BJ (cell line): ENCODE measurements at regions not wholly inside any gene's neighbourhood (a gene's known extent, or its start where the extent isn't known, plus 50 kb on each side); places are given as distances from the start of the nearest gene placed in this dataset.

Source experiments
- CTCF ChIA-PET: fragments of 350-600 bp; formaldehyde crosslinking; extraction: SDS; loops from one replicate; lab custom pipeline; 2021; ENCODE audit warnings: antibody characterized with exemption, inconsistent platforms; lab: Yijun Ruan, JAX
- POLR2A ChIA-PET: fragments of 300-600 bp; sonication (Branson Sonifier 250); formaldehyde crosslinking; extraction: SDS; loops from one replicate; lab custom pipeline; 2021; ENCODE audit warnings: antibody characterized with exemption; lab: Charles Lee
- DNase-seq: peaks from one replicate; pipeline ENCODE4 v3.0.0-alpha.2; 2011; ENCODE audit warnings: low read depth
- H3K27me3 ChIP-seq: 2 replicates; pipeline ENCODE4 v1.6.0; 2011; ENCODE audit warnings: low read length; ENCODE audit not compliant: control insufficient read depth, insufficient read depth
- H3K36me3 ChIP-seq: 2 replicates; pipeline ENCODE4 v1.5.1; 2011; ENCODE audit warnings: low read length; ENCODE audit not compliant: control insufficient read depth, insufficient read depth
- H3K4me3 ChIP-seq: 2 replicates; pipeline ENCODE4 v1.5.1; 2011; ENCODE audit warnings: low read depth, mild to moderate bottlenecking, control low read depth, low read length
- CTCF ChIP-seq: IDR thresholded peaks from 2 replicates; pipeline ENCODE4 v1.5.1; 2011; ENCODE audit warnings: low read depth, mild to moderate bottlenecking, control low read depth, inconsistent platforms, low read length, moderate library complexity; ENCODE audit not compliant: insufficient read depth

- no peaks in the 10 kb centered on the region for H3K27me3 ChIP-seq
- no peak for TF ChIP-seq CTCF
- ChIA-PET CTCF (no interaction called here), POLR2A (no interaction called here)
- no peak for DNase-seq
- H3K4me3 ChIP-seq = no peak overlapping the region
- no peaks in the 10 kb centered on the region for H3K36me3 ChIP-seq
Observed at GRCh38 chr4:58679051-58679450, 1568.9 kb upstream of the IGFBP7 start.

- ChIA-PET CTCF (no interaction called here), POLR2A (no interaction called here)
- no peak for TF ChIP-seq CTCF
- Histone ChIP-seq H3K4me3 (no peak overlapping the region), H3K36me3 (no peaks in the 10 kb centered on the region), H3K27me3 (no peaks in the 10 kb centered on the region)
- DNase-seq = no peak
Observed at GRCh38 chr4:58669783-58670182, 1559.6 kb upstream of the IGFBP7 start.

- ChIA-PET POLR2A (no interaction called here), CTCF (no interaction called here)
- no peaks in the 10 kb centered on the region for H3K36me3 ChIP-seq
- no peaks in the 10 kb centered on the region for H3K27me3 ChIP-seq
- no peak for TF ChIP-seq CTCF
- no peak for DNase-seq
- no peak overlapping the region for H3K4me3 ChIP-seq
Observed at GRCh38 chr4:58665649-58666048, 1555.5 kb upstream of the IGFBP7 start.

- ChIA-PET POLR2A (no interaction called here), CTCF (no interaction called here)
- no peak for TF ChIP-seq CTCF
- DNase-seq = no peak
- Histone ChIP-seq H3K27me3 (no peaks in the 10 kb centered on the region), H3K36me3 (no peaks in the 10 kb centered on the region), H3K4me3 (no peak overlapping the region)
Observed at GRCh38 chr4:58658701-58659100, 1548.5 kb upstream of the IGFBP7 start.

GRCh38 chr4:58653251-58653650 lies 1543.1 kb upstream of the IGFBP7 start:
- CTCF ChIA-PET = no interaction called here

More at GRCh38 chr4:58653251-58653650, 1543.1 kb upstream of the IGFBP7 start:
- Histone ChIP-seq H3K36me3 (no peaks in the 10 kb centered on the region), H3K4me3 (no peak overlapping the region), H3K27me3 (no peaks in the 10 kb centered on the region)
- no peak for DNase-seq
- POLR2A ChIA-PET = no interaction called here
- TF ChIP-seq CTCF = no peak
